Hepatic stellate cell (primary cell): ENCODE measurements at regions not wholly inside any gene's neighbourhood (a gene's known extent, or its start where the extent isn't known, plus 50 kb on each side); places are given as distances from the start of the nearest gene placed in this dataset.

Source experiments
- DNase-seq: peaks from one replicate; pipeline ENCODE4 v3.0.0; 2011; ENCODE audit warnings: low spot score

GRCh38 chr2:12027136-12027535 is 280.7 kb downstream of the LPIN1 start:
- DNase-seq = no peak

GRCh38 chr2:12031866-12032265 is 285.4 kb downstream of the LPIN1 start:
- DNase-seq = no peak

GRCh38 chr2:12032398-12032797 is 286.0 kb downstream of the LPIN1 start:
- DNase-seq = no peak

DNA sequence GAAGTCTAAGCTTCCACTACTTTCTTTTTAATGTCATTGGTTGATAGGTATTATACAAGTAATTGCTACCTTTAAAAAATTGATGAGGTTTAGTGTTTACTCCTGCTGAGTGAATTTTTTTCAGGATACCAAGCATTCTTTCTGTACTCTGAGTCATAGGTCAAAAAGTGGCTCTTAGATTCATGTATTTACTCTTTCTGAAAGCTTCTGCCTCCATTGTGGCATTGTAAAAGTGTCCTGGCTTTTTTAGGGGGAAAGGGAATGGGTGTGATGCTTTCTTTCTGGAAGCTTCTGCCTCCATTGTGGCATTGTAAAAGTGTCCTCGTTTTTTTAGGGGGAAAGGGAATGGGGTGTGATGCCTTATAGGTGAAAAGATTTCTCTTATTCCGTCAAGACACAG is 286.5 kb downstream of the LPIN1 start:
- no peak for DNase-seq

- no peak for DNase-seq
Measured at GRCh38 chr2:12033494-12033893, 287.1 kb downstream of the LPIN1 start.

DNA sequence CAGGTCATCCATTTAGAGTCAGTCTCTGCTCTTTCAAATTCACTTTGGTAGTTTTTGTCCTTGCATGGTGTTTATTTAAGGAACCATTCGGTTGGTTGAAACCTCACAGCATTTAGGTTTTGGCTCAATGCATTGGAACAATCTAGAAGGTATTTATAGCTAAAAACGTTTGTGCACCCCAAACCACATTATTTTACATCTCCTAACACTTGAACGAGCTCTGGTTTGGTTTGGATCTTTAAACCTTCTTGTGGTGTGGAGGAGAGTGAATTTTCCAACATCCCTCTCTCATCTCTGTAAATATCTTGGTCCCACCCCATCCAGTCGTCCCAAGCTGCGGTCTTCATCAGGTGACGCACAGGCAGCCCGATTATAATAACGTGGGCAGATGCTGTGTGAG is 287.9 kb downstream of the LPIN1 start:
- no peak for DNase-seq

GRCh38 chr2:12035029-12035720 is 288.7 kb downstream of the LPIN1 start:
- DNase-seq = no peak

- DNase-seq = no peak
Measured at GRCh38 chr2:12035956-12036639, 289.7 kb downstream of the LPIN1 start.

DNA sequence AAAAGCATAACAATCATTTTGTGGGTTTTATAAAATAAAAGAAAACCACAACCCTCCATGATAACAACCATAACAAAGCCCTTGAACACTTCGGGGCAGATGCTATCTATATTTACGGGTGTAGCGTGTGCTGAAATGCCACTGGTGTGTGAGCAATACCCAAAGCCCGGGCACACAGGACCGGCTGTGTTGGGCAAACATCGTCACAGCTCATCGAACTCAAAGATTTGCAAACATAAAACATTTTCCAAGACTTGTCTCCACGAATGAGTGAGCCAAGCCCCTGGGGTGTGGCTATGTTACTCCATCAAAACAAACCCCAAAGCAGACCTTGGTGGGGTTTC is 290.2 kb downstream of the LPIN1 start:
- no peak for DNase-seq

DNA sequence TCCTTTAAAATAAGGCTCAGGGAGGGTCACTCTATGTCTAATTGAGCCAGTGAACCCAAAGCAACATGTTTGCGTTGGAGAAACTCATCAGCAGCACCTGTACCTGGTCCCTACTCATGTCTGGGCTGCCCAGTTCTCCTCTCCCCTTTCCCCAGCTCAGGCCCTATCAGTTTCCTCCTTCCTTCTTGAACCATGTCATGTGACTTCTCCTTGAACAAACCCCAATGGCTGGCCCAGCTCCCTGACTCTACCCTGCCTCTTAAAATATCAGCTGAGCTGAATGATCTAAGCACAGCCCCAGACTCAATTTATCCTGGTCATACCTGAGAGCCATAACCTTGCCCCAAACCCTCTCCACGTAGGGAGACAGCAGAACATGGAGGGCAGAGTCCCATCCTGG is 290.9 kb downstream of the LPIN1 start:
- no peak for DNase-seq

GRCh38 chr2:12041236-12041635 is 294.8 kb downstream of the LPIN1 start:
- no peak for DNase-seq

- DNase-seq = no peak
Measured at GRCh38 chr2:12043131-12043530, 296.7 kb downstream of the LPIN1 start.

GRCh38 chr2:12044857-12045256 is 298.4 kb downstream of the LPIN1 start:
- no peak for DNase-seq

- DNase-seq = no peak
Measured at GRCh38 chr2:12045864-12046291, 299.4 kb downstream of the LPIN1 start.

DNA sequence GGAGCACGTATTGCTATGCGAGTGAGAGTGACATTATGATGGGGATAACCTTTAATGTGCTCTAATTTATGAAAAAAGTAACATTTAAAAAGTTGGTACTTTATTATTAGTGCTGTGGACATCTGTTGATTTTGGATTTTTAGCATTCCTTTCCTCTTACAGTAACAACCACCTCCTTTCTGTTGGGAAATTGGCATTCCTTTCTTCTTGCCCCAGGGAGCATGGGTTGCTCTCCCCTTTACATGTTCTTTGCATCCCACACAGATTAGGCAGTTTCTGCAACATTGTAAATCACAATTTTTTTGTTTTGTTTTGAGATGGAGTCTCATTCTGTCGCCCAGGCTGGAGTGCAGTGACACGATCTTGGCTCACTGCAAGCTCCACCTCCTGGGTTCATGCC is 300.2 kb downstream of the LPIN1 start:
- DNase-seq = peak; percentile 57

DNA sequence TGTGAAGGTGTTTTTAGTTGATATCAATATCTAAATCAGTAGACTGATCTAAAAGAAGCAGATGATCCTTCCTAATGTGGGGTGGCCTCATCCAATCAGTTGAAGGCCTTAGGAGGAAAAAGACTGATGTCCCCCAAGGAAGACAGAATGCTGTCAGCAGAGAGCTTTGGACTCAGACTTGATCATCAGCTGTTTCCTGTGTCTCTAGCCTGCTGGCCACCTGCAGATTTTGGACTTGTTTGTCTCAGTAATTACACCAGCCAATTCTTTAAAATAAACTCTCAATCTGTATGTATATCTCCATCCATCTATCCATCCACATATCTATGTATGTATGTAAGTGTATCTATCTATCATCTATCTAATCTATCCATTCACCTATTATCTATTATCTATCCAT is 301.3 kb downstream of the LPIN1 start:
- no peak for DNase-seq

- DNase-seq = no peak
Measured at GRCh38 chr2:12048550-12048949, 302.1 kb downstream of the LPIN1 start.

GRCh38 chr2:12050396-12050795 is 304.0 kb downstream of the LPIN1 start:
- no peak for DNase-seq

DNA sequence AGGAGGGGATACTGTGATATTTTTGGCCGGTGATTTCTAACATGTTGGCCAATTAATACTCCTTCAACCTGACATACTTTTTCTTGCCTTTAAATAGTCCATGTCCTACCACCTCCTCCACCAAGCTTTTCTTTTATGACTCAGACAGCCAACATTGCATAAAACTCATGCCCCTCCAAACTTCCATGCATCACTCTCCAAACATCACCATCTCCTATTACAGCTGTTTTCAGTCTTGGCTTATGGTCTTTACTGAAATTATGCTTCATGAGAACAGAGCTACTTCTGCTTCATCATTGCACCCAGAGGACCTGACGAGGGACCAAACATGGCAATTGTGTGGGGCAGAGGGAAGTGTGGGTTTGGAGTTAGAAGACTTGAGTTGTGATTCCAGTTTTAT is 305.4 kb downstream of the LPIN1 start:
- DNase-seq = peak; percentile 31

- no peak for DNase-seq
Measured at GRCh38 chr2:12052796-12053195, 306.4 kb downstream of the LPIN1 start.

DNA sequence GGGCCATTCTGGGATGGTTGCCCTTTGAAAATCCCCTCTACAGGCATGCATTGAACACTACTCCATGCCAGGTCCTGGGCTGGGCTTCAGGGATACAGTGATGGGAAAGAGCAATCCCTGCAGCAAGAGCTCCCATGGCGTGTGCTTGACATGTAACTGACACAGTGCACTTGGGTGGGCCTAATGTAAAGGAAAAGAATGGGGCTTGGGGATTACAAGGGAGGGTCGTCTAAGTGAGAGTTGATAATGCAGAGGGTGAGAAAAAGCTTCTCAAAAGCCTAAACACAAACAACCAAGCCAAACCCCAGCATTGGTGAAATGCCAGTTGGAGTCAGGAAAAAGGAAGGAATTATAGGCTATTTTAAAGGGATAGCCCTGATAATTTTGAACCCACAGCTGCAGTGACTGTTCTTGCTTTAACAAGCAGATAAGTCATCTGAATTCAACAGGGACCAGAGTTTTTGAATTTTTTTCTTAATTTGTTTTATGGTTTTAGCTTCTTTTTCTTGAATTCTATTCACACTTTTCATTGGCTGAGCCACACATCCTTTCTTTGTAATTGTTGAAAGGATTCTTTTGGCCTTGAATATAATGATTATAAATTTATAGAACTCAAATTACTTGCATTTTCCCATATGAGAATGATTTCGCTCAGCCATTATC is 308.7 kb downstream of the LPIN1 start:
- no peak for DNase-seq

DNA sequence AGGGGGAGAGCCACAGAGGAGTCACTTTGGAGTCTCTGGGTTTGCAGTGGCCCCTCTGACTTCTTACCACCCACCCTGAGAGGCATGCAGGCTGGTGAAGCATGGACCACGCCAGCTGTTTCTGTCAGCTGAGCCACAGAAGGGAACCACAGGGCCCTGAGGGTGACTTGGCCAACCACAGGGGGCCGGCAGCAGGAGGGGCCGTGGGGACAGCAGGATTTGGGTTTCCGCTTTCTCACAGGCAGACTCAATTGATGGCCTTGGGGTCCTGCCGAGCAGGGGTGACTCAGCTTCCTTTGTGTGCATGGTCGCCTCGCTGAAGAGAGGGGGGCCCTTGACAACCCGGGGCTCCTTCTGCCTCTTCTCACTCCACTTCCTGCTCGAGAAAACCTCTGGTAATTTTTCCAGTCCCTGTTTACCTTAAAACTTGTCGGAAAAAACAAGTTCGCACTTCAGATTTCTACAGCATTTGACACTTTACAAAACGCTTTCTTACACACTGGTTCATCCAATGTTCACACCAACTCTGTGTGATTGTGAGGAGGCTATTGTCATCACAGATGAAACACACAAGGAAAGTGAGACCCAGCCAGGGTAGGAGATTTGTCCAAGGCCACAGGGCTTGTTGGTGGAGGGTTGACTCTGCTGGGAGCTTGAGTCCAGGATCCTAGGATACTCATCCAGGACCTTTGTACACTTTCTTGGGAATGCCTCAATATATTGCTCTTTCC is 311.2 kb downstream of the LPIN1 start:
- DNase-seq = no peak
